SK-N-SH (cell line): ENCODE measurements at regions not wholly inside any gene's neighbourhood (a gene's known extent, or its start where the extent isn't known, plus 50 kb on each side); places are given as distances from the start of the nearest gene placed in this dataset.

Experiments
- CTCF ChIA-PET: fragments of 300-600, 350-600 bp; formaldehyde crosslinking; extraction: SDS; loops from one replicate; lab custom pipeline; 2021; lab: Yijun Ruan, JAX
- POLR2A ChIA-PET: fragments of 350-600 bp; sonication (Branson Sonifier 250); formaldehyde crosslinking; extraction: SDS; loops from one replicate; lab custom pipeline; 2020; ENCODE audit warnings: antibody characterized with exemption, inconsistent platforms; lab: Yijun Ruan, JAX
- DNase-seq: peaks from one replicate; pipeline ENCODE4 v3.0.0; 2012
- H2AFZ ChIP-seq: fragments of 200-600 bp; sonication (generic); 2 replicates; pipeline ENCODE4 v1.8.1; 2016; ENCODE audit warnings: antibody characterized with exemption, mild to moderate bottlenecking, low read depth
- H3F3A ChIP-seq: fragments of 200-600 bp; sonication (generic); replicated peaks from 2 replicates; pipeline ENCODE3; 2016; ENCODE audit warnings: antibody characterized with exemption, mild to moderate bottlenecking; ENCODE audit not compliant: insufficient read depth
- H3K27ac ChIP-seq, 2 experiments: fragments of 200-500 bp in 1 of 2; fragments of 200-600 bp in 1 of 2; sonication (Bioruptor generic) in 1 of 2; sonication (generic), shearing (Covaris generic) in 1 of 2; 2 replicates each; pipeline versions ENCODE4 v1.5.1 to v1.6.1; 2014 to 2016; ENCODE audit warnings: low read depth in 2 of 2, inconsistent platforms in 1 of 2, low read length in 1 of 2, mild to moderate bottlenecking in 1 of 2, mixed read lengths in 1 of 2
- H3K27me3 ChIP-seq: fragments of 200-600 bp; sonication (generic), shearing (Covaris generic); 2 replicates; pipeline ENCODE4 v1.6.1; 2016; ENCODE audit warnings: mixed run types; ENCODE audit not compliant: insufficient read depth
- H3K36me3 ChIP-seq, 2 experiments: fragments of 200-500 bp in 1 of 2; fragments of 200-600 bp in 1 of 2; sonication (Bioruptor generic) in 1 of 2; sonication (generic) in 1 of 2; replicated peaks in 1 of 2; 2 replicates each; pipeline versions ENCODE3 to v1.5.1; 2014 to 2016; ENCODE audit warnings: low read length in 1 of 2, mild to moderate bottlenecking in 1 of 2; ENCODE audit not compliant: insufficient read depth in 2 of 2, control insufficient read depth in 1 of 2
- H3K4me1 ChIP-seq, 2 experiments: fragments of 200-500 bp in 1 of 2; fragments of 200-600 bp in 1 of 2; sonication (Bioruptor generic) in 1 of 2; sonication (generic), shearing (Covaris generic) in 1 of 2; 2 replicates each; pipeline versions ENCODE4 v1.5.1 to v1.6.1; 2014 to 2016; ENCODE audit warnings: low read depth in 1 of 2, low read length in 1 of 2, mixed run types in 1 of 2; ENCODE audit not compliant: insufficient read depth in 2 of 2, control insufficient read depth in 1 of 2
- H3K4me2 ChIP-seq: fragments of 200-600 bp; sonication (generic), shearing (Covaris generic); 2 replicates; pipeline ENCODE4 v1.6.1; 2017; ENCODE audit warnings: mixed run types
- H3K4me3 ChIP-seq, 2 experiments: fragments of 200-500 bp in 1 of 2; fragments of 200-600 bp in 1 of 2; sonication (Bioruptor generic) in 1 of 2; sonication (generic), shearing (Covaris generic) in 1 of 2; 2 replicates each; pipeline versions ENCODE4 v1.5.1 to v1.8.1; 2014 to 2016; ENCODE audit warnings: low read depth in 2 of 2, inconsistent platforms in 1 of 2, low read length in 1 of 2, mild to moderate bottlenecking in 1 of 2, mixed read lengths in 1 of 2, moderate library complexity in 1 of 2
- H3K79me2 ChIP-seq: fragments of 200-600 bp; sonication (generic); 2 replicates; pipeline ENCODE4 v1.8.1; 2017; ENCODE audit warnings: mild to moderate bottlenecking; ENCODE audit not compliant: insufficient read depth
- H3K9ac ChIP-seq: fragments of 200-600 bp; sonication (generic); 2 replicates; pipeline ENCODE4 v1.6.1; 2017; ENCODE audit warnings: mixed run types
- H3K9me2 ChIP-seq: fragments of 200-600 bp; sonication (generic); 2 replicates; pipeline ENCODE4 v1.6.1; 2017; ENCODE audit warnings: mixed run types
- H3K9me3 ChIP-seq: fragments of 200-600 bp; sonication (generic); 2 replicates; pipeline ENCODE4 v1.6.1; 2017; ENCODE audit warnings: mixed run types, mild to moderate bottlenecking, moderate library complexity
- H4K20me1 ChIP-seq: fragments of 200-600 bp; sonication (generic); 2 replicates; pipeline ENCODE4 v1.6.1; 2017; ENCODE audit warnings: mild to moderate bottlenecking, mixed run types; ENCODE audit not compliant: insufficient read depth
- ELF1 ChIP-seq: IDR thresholded peaks from 2 replicates; pipeline ENCODE4 v1.4.0; 2012
- FOSL2 ChIP-seq: IDR thresholded peaks from 2 replicates; pipeline ENCODE4 v1.4.0; 2012; ENCODE audit warnings: low read depth, mild to moderate bottlenecking, moderate library complexity, borderline replicate concordance
- FOXM1 ChIP-seq: IDR thresholded peaks from 2 replicates; pipeline ENCODE4 v1.4.0; 2012; ENCODE audit warnings: low read depth, mild to moderate bottlenecking
- GABPA ChIP-seq: IDR thresholded peaks from 2 replicates; pipeline ENCODE4 v1.4.0; 2012; ENCODE audit warnings: low read depth, mild to moderate bottlenecking
- GATA2 ChIP-seq: sonication (generic); formaldehyde crosslinking; IDR thresholded peaks from 2 replicates; pipeline ENCODE4 v1.5.0; 2020; ENCODE audit warnings: mild to moderate bottlenecking, missing genetic modification reagents
- JUND ChIP-seq: IDR thresholded peaks from 2 replicates; pipeline ENCODE4 v1.4.0; 2012
- MEF2A ChIP-seq: IDR thresholded peaks from 2 replicates; pipeline ENCODE4 v1.4.0; 2012; ENCODE audit warnings: low read depth, borderline replicate concordance
- NFIC ChIP-seq: IDR thresholded peaks from 2 replicates; pipeline ENCODE4 v1.4.0; 2012; ENCODE audit warnings: borderline replicate concordance
- NRF1 ChIP-seq: IDR thresholded peaks from 2 replicates; pipeline ENCODE4 v1.6.1; 2012; ENCODE audit warnings: low read depth, mild to moderate bottlenecking, low read length
- RFX5 ChIP-seq: IDR thresholded peaks from 2 replicates; pipeline ENCODE4 v1.6.1; 2012; ENCODE audit warnings: mild to moderate bottlenecking, improper control_type of control experiment, low read length
- RXRA ChIP-seq: IDR thresholded peaks from 2 replicates; pipeline ENCODE4 v1.4.0; 2012; ENCODE audit warnings: low read depth, mild to moderate bottlenecking, borderline replicate concordance
- SIN3A ChIP-seq: IDR thresholded peaks from 2 replicates; pipeline ENCODE4 v1.6.1; 2012; ENCODE audit warnings: low read depth, mild to moderate bottlenecking, low read length, moderate library complexity, borderline replicate concordance
- WGBS: methylation state at CpG from one replicate; pipeline ENCODE4 v1.1.6; 2017; ENCODE audit warnings: low lambda C conversion rate; 5-methylcytosine and 5-hydroxymethylcytosine counted together
- TF ChIP-seq, protein P1 (sequence below): IDR thresholded peaks from 2 replicates; pipeline ENCODE4; 2012
- TF ChIP-seq, protein P2 (sequence below): IDR thresholded peaks from 2 replicates; pipeline ENCODE4 v1.6.1; 2012; ENCODE audit warnings: mild to moderate bottlenecking, low read depth, low read length, moderate library complexity
- TF ChIP-seq, protein P3 (sequence below): IDR thresholded peaks from 2 replicates; pipeline ENCODE4 v1.4.0; 2012; ENCODE audit warnings: low read depth

DNA sequence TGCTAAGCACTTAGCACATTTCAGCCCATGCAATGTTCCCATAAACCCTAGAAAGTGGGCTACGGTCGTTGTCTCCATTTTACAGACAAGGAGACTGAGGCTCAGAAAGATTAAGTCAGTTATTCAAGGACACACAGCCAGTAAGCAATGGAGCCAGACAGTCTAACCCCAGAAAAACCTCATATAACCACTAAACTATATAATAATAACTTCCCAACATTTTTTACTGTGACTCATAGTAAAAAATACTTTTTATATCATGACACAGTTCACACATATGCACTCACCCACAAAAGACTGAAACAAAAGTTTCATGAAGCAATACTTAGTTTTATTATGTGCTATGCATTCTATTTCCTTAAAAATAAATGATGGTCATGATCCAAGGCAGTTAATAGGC lies 66.2 kb upstream of the EYA2 start:
- H3K4me3 ChIP-seq, result no peak overlapping the region
- H3K27ac ChIP-seq, result peak overlapping the region in 1 of 2 experiments; percentile 68; a peak in 2 of 4 replicates
- H2AFZ ChIP-seq, result peak overlapping the region; percentile 26
- H3K9ac ChIP-seq, result peak overlapping the region; percentile 16; the same call in 1 of the 2 replicates
- peaks cover 0 to 3% of the 10 kb centered on the region in 2 experiments for H3K36me3 ChIP-seq
- no peak for DNase-seq
- no peaks in the 10 kb centered on the region for H3K27me3 ChIP-seq
- H3K9me3 ChIP-seq, result no peaks in the 10 kb centered on the region
- H3K9me2 ChIP-seq, result no peaks in the 10 kb centered on the region
- 82% methylated on average over 2 of the region's 2 CpGs for WGBS
- no peaks in the 10 kb centered on the region for H3K79me2 ChIP-seq
- H3K4me1 ChIP-seq, result peaks cover 0 to 6% of the 10 kb centered on the region in 2 experiments; a peak in 1 of 4 replicates
- TF ChIP-seq MEF2A (no peak), NFIC (no peak), JUND (no peak), RXRA (no peak), RFX5 (no peak), SIN3A (no peak), FOSL2 (no peak), ELF1 (no peak), NRF1 (no peak), GABPA (no peak), GATA2 (CRISPR knock-in tag) (no peak), FOXM1 (no peak)
- TF ChIP-seq, protein P1, sequence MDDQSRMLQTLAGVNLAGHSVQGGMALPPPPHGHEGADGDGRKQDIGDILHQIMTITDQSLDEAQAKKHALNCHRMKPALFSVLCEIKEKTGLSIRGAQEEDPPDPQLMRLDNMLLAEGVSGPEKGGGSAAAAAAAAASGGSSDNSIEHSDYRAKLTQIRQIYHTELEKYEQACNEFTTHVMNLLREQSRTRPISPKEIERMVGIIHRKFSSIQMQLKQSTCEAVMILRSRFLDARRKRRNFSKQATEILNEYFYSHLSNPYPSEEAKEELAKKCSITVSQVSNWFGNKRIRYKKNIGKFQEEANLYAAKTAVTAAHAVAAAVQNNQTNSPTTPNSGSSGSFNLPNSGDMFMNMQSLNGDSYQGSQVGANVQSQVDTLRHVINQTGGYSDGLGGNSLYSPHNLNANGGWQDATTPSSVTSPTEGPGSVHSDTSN, result no peak
- TF ChIP-seq, protein P2, sequence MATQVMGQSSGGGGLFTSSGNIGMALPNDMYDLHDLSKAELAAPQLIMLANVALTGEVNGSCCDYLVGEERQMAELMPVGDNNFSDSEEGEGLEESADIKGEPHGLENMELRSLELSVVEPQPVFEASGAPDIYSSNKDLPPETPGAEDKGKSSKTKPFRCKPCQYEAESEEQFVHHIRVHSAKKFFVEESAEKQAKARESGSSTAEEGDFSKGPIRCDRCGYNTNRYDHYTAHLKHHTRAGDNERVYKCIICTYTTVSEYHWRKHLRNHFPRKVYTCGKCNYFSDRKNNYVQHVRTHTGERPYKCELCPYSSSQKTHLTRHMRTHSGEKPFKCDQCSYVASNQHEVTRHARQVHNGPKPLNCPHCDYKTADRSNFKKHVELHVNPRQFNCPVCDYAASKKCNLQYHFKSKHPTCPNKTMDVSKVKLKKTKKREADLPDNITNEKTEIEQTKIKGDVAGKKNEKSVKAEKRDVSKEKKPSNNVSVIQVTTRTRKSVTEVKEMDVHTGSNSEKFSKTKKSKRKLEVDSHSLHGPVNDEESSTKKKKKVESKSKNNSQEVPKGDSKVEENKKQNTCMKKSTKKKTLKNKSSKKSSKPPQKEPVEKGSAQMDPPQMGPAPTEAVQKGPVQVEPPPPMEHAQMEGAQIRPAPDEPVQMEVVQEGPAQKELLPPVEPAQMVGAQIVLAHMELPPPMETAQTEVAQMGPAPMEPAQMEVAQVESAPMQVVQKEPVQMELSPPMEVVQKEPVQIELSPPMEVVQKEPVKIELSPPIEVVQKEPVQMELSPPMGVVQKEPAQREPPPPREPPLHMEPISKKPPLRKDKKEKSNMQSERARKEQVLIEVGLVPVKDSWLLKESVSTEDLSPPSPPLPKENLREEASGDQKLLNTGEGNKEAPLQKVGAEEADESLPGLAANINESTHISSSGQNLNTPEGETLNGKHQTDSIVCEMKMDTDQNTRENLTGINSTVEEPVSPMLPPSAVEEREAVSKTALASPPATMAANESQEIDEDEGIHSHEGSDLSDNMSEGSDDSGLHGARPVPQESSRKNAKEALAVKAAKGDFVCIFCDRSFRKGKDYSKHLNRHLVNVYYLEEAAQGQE, result no peak
- TF ChIP-seq, protein P3, sequence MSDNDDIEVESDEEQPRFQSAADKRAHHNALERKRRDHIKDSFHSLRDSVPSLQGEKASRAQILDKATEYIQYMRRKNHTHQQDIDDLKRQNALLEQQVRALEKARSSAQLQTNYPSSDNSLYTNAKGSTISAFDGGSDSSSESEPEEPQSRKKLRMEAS, result no peak
- TF ChIP-seq, all 33 proteins: peak for 0
- Histone ChIP-seq H3K4me2 (no peak overlapping the region), H4K20me1 (no peaks in the 10 kb centered on the region), H3F3A (peaks cover 6% of the 10 kb centered on the region)
- POLR2A ChIA-PET, result no interaction called here
- CTCF ChIA-PET, result no interaction called here
